Ascending aorta (tissue), 2 donors: ENCODE measurements at regions not wholly inside any gene's neighbourhood (a gene's known extent, or its start where the extent isn't known, plus 50 kb on each side); places are given as distances from the start of the nearest gene placed in this dataset.

Source experiments
- DNase-seq, 2 donors: peaks; one replicate each; pipeline ENCODE4 v3.0.0-alpha.2; 2019; ENCODE audit warnings: low spot score in 2 of 2
- H3K27ac ChIP-seq, 2 donors: fragments of 200-600 bp; sonication (generic); one replicate each; pipeline ENCODE4 v1.5.1; 2016 to 2017; ENCODE audit warnings: mild to moderate bottlenecking in 1 of 2
- H3K27me3 ChIP-seq: fragments of 200-600 bp; sonication (generic); one replicate; pipeline ENCODE4 v1.5.1; 2017
- H3K36me3 ChIP-seq, 2 donors: fragments of 200-600 bp; sonication (generic); one replicate each; pipeline ENCODE4 v1.5.1; 2016
- H3K4me1 ChIP-seq, 2 donors: fragments of 200-600 bp; sonication (generic); one replicate each; pipeline ENCODE4 v1.5.1; 2016 to 2017; ENCODE audit warnings: mild to moderate bottlenecking in 1 of 2
- H3K4me3 ChIP-seq, 2 donors: fragments of 200-600 bp; sonication (generic); one replicate each; pipeline ENCODE4 v1.5.1; 2016 to 2017; ENCODE audit warnings: mild to moderate bottlenecking in 1 of 2
- H3K9me3 ChIP-seq, 2 donors: fragments of 200-600 bp; sonication (generic); one replicate each; pipeline ENCODE4 v1.5.1; 2016
- intact Hi-C: fragments of 100-400 bp; cut with DNase I; formaldehyde crosslinking; loops from one replicate; pipeline ENCODE4 v1.15.1; 2023
- TF ChIP-seq, protein P1 (sequence below), 3 experiments: fragments of 200-600 bp in 2 of 3; fragments of 450-650 bp in 1 of 3; sonication (generic) in 2 of 3; IDR thresholded peaks; one replicate each; pipeline ENCODE4 v1.5.1; 2016 to 2019; ENCODE audit warnings: antibody characterized with exemption in 3 of 3, mild to moderate bottlenecking in 1 of 3, moderate library complexity in 1 of 3

DNA sequence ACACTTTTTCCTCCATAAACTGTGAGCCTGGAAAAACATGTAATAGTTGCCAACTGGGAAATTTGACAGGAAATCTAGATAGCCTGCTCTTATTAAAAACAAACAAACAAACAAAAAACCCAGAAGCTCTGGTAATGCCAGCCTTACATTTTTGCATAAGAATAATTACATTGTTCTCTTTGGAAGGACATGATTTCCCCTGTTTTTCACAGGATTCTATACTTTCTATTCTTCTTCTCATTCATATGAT lies 137.9 kb downstream of the AEBP2 start:
- intact Hi-C loops = no loop called here
- peaks cover 0 to 3% of the 10 kb centered on the region in 2 donors for H3K9me3 ChIP-seq
- no peaks in the 10 kb centered on the region for H3K4me1 ChIP-seq
- no peak overlapping the region for H3K4me3 ChIP-seq
- H3K27me3 ChIP-seq = no peaks in the 10 kb centered on the region
- DNase-seq = no peak
- TF ChIP-seq, protein P1, sequence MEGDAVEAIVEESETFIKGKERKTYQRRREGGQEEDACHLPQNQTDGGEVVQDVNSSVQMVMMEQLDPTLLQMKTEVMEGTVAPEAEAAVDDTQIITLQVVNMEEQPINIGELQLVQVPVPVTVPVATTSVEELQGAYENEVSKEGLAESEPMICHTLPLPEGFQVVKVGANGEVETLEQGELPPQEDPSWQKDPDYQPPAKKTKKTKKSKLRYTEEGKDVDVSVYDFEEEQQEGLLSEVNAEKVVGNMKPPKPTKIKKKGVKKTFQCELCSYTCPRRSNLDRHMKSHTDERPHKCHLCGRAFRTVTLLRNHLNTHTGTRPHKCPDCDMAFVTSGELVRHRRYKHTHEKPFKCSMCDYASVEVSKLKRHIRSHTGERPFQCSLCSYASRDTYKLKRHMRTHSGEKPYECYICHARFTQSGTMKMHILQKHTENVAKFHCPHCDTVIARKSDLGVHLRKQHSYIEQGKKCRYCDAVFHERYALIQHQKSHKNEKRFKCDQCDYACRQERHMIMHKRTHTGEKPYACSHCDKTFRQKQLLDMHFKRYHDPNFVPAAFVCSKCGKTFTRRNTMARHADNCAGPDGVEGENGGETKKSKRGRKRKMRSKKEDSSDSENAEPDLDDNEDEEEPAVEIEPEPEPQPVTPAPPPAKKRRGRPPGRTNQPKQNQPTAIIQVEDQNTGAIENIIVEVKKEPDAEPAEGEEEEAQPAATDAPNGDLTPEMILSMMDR (IDR thresholded peaks at IDR 0.05) = no peak
- no peak overlapping the region for H3K27ac ChIP-seq
- no peaks in the 10 kb centered on the region for H3K36me3 ChIP-seq

DNA sequence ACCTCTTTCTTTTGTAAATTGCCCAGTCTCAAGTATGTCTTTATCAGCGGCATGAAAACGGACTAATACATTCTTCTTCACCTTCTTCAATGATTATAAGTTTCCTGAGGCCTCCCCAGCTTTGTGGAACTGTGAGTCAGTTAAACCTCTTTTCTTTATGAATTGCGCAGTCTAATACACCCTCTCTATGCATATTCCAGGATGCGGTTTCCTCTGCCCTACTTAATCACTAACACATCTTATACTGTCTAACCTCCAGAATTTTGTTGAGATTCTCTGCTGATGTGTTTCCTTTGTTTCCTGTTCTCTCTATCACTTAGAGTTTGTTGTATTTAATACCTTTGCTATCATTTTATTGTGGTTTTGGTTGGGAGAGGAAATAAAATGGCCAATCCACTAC lies 145.4 kb downstream of the AEBP2 start:
- no peak overlapping the region for H3K4me3 ChIP-seq
- H3K27me3 ChIP-seq = no peaks in the 10 kb centered on the region
- peaks cover 0 to 11% of the 10 kb centered on the region in 2 donors for H3K9me3 ChIP-seq
- no peaks in the 10 kb centered on the region for H3K36me3 ChIP-seq
- no peaks in the 10 kb centered on the region for H3K4me1 ChIP-seq
- TF ChIP-seq, protein P1 (IDR thresholded peaks at IDR 0.05) = no peak
- H3K27ac ChIP-seq = no peak overlapping the region
- DNase-seq = no peak
- intact Hi-C loops = no loop called here

DNA sequence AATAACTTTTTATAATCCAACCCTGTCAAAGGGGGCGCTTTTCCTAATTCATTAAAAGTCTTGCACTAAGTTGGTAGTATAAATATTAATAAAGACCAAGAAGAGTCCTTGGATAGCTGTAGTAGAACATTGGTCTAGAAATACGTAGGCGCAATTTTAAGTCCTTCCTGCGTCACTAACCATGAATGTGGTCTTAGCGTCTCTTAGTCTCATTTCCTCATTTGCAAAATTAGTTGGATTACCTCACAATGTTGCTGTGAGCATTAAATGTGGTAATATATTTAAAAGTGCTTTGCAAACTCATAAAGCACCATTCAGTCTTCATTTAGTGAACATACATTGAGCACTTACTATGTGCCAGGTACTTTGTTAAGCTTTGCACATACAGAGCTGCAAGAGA lies 149.7 kb downstream of the AEBP2 start:
- Histone ChIP-seq H3K36me3 (no peaks in the 10 kb centered on the region), H3K9me3 (no peaks in the 10 kb centered on the region), H3K4me1 (no peaks in the 10 kb centered on the region), H3K4me3 (no peak overlapping the region), H3K27me3 (no peaks in the 10 kb centered on the region), H3K27ac (no peak overlapping the region)
- DNase-seq = no peak
- TF ChIP-seq, protein P1 (IDR thresholded peaks at IDR 0.05) = no peak
- intact Hi-C loops = no loop called here

DNA sequence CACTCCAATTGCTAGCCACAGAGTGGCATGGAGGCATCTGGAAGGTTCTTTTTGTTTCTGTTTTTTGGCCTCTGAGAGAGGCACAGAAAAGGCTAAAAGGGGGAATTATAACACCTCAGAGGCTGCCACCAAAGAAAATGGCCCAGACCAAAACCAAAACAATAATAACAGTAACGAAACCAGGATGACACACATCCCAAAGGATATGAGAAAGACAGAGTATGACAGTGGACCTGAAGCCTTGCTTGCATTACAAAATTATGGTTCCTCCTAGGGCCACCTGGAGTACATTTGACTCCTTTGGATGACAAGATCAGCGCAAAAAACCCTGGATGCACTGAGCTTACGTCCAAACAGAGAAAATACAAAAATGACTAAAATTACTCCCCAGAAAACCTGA lies 152.7 kb downstream of the AEBP2 start:
- Histone ChIP-seq H3K9me3 (no peaks in the 10 kb centered on the region), H3K36me3 (no peaks in the 10 kb centered on the region), H3K4me1 (no peaks in the 10 kb centered on the region), H3K27ac (no peak overlapping the region), H3K4me3 (no peak overlapping the region), H3K27me3 (no peaks in the 10 kb centered on the region)
- TF ChIP-seq, protein P1 (IDR thresholded peaks at IDR 0.05) = no peak
- no peak for DNase-seq
- intact Hi-C loops = no loop called here

DNA sequence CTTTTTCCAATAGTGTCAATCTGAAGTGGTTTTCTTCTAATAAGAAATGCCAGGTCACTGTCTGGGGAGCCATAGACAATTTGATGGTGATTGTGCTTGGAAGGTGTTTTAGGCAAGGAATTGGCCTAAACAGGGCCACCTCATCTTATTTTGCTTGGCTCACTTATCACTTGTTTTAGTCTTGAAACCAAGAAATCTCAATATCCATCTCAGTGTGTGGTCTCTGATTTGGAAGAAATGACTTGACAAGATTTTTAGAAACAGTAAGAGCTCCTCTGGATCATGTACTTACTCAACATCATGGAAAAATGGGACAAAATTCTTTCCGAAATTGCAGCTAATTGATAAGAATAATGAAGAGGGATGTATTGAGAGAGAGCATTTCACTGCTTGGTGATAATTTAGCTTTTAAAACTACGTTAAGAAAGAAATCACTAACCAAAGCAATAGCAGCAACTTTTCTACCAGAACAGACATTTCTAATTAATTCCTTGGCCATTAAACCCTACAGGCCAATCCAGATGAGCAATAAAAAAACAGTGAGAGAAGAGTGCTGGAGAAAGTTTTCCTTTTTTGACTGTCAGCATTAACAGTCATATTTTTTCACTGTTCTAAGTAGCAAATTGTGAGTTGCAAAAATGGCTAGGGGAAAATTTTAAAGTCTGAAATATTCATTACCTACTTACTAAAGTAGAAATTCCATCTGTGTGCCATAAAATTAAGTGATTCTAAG lies 157.3 kb downstream of the AEBP2 start:
- Histone ChIP-seq H3K27me3 (no peaks in the 10 kb centered on the region), H3K9me3 (no peaks in the 10 kb centered on the region), H3K27ac (peak overlapping the region in 1 of 2 donors; percentile 0), H3K36me3 (no peaks in the 10 kb centered on the region), H3K4me3 (no peak overlapping the region), H3K4me1 (no peaks in the 10 kb centered on the region)
- intact Hi-C loops = no loop called here
- no peak for DNase-seq
- TF ChIP-seq, protein P1 (IDR thresholded peaks at IDR 0.05) = no peak
